Activated CD4-positive, CD25-positive, alpha-beta regulatory T cell (primary cell): ENCODE measurements at regions not wholly inside any gene's neighbourhood (a gene's known extent, or its start where the extent isn't known, plus 50 kb on each side); places are given as distances from the start of the nearest gene placed in this dataset.

Experiments
- DNase-seq, 4 experiments: peaks; one replicate each; lab custom pipeline; 2025; lab: John Stamatoyannopoulos, UW

- no peak for DNase-seq
Measured at GRCh38 chr16:26295625-26296304, 604.0 kb downstream of the HS3ST4 start.

GRCh38 chr16:26301516-26301915, 609.8 kb downstream of the HS3ST4 start:
- no peak for DNase-seq

- no peak for DNase-seq
Measured at GRCh38 chr16:26316683-26317464, 625.1 kb downstream of the HS3ST4 start.

GRCh38 chr16:26317885-26318284, 626.1 kb downstream of the HS3ST4 start:
- no peak for DNase-seq

- no peak for DNase-seq
Measured at GRCh38 chr16:26330654-26331053, 638.9 kb downstream of the HS3ST4 start.

GRCh38 chr16:26334218-26335111, 642.7 kb downstream of the HS3ST4 start:
- DNase-seq: no peak

GRCh38 chr16:26335236-26335853, 643.6 kb downstream of the HS3ST4 start:
- no peak for DNase-seq

GRCh38 chr16:26342621-26343020, 650.9 kb downstream of the HS3ST4 start:
- DNase-seq: no peak

GRCh38 chr16:26344240-26344776, 652.5 kb downstream of the HS3ST4 start:
- no peak for DNase-seq

- DNase-seq: no peak
Measured at GRCh38 chr16:26344976-26345375, 653.2 kb downstream of the HS3ST4 start.

- DNase-seq: no peak
Measured at GRCh38 chr16:26345966-26346365, 654.2 kb downstream of the HS3ST4 start.

GRCh38 chr16:26348095-26348494, 656.3 kb downstream of the HS3ST4 start:
- DNase-seq: no peak

GRCh38 chr16:26360867-26361266, 669.1 kb downstream of the HS3ST4 start:
- DNase-seq: no peak

GRCh38 chr16:26363581-26363980, 671.8 kb downstream of the HS3ST4 start:
- no peak for DNase-seq

GRCh38 chr16:26365161-26365940, 673.6 kb downstream of the HS3ST4 start:
- DNase-seq: no peak

- no peak for DNase-seq
Measured at GRCh38 chr16:26371349-26371869, 679.6 kb downstream of the HS3ST4 start.

GRCh38 chr16:26374279-26374925, 682.6 kb downstream of the HS3ST4 start:
- DNase-seq: no peak

GRCh38 chr16:26382586-26382985, 684.1 kb upstream of the C16orf82 start:
- DNase-seq: no peak

- DNase-seq: no peak
Measured at GRCh38 chr16:26386096-26386495, 680.6 kb upstream of the C16orf82 start.

- no peak for DNase-seq
Measured at GRCh38 chr16:26391833-26392232, 674.9 kb upstream of the C16orf82 start.
